ENCODE measurements at regions not wholly inside any gene's neighbourhood (a gene's known extent, or its start where the extent isn't known, plus 50 kb on each side); places are given as distances from the start of the nearest gene placed in this dataset.
"Not testable (repeated sequence)": the region's sequence is repeated elsewhere in the genome, so short reads cannot be mapped to it uniquely, and the experiment has no call there.

GRCh38 chr1:102365071-102365470 is 368.3 kb upstream of the OLFM3 start:
- DNase-seq = no peak

GRCh38 chr1:102336602-102337001 is 339.9 kb upstream of the OLFM3 start:
- DNase-seq = no peak

GRCh38 chr1:102318104-102318806 is 321.5 kb upstream of the OLFM3 start:
- no peak for DNase-seq

- no peak for DNase-seq
Measured at GRCh38 chr1:102315096-102315495, 318.4 kb upstream of the OLFM3 start.

DNA sequence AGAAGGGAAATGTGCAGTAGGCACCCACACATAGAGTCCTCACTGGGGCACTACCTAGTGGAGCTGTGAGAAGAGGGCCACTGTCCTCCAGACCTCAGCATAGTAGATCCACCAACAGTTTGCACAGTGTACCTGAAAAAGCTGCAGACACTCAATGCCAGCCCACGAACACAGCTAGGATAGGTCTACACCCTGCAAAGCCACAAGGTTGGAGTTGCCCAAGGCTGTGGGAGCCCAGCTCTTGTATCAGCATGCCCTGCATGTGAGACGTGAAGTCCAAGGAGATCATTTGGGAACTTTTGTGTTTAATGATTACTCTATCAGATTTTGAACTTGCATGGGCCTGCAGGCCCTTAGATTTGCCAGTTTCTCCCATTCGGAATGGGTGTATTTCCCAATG is 299.4 kb upstream of the OLFM3 start:
- no peak for DNase-seq

DNA sequence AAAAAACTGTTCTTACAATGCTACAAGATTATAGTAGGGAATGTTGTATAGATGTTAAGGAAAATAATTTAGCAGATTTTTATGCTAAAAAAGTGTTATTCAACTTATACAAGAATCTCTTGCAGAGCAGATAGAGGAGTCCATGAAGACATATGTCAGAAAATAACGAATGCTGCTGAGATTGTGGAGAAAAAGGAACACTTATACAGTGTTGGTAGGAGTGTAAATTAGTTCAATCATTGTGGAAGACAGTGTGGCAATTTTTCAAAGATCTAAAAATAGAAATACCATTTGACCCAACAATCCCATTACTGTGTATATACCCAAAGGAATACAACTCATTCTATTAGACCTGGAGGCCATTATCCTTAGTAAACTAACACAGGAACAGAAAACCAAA is 286.2 kb upstream of the OLFM3 start:
- no peak for DNase-seq

DNA sequence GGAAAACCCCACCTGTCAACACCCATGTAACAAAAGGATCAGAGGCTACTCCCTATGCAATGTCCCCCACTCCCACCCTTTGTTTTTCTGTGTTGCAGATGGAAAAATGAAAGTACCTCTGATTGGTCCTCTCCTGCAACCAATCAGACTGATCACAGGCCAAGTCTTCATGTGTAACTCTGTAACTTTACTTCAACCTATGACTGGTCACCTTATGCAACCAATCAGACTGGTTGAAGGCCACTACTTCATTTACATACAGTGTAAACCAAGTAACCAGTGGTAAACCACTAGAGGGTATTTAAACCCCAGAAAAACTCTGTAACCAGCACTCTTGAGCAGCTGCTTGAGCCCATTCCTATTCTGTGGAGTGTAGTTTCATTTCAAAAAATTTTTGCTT is 266.3 kb upstream of the OLFM3 start:
- no peak for DNase-seq

DNA sequence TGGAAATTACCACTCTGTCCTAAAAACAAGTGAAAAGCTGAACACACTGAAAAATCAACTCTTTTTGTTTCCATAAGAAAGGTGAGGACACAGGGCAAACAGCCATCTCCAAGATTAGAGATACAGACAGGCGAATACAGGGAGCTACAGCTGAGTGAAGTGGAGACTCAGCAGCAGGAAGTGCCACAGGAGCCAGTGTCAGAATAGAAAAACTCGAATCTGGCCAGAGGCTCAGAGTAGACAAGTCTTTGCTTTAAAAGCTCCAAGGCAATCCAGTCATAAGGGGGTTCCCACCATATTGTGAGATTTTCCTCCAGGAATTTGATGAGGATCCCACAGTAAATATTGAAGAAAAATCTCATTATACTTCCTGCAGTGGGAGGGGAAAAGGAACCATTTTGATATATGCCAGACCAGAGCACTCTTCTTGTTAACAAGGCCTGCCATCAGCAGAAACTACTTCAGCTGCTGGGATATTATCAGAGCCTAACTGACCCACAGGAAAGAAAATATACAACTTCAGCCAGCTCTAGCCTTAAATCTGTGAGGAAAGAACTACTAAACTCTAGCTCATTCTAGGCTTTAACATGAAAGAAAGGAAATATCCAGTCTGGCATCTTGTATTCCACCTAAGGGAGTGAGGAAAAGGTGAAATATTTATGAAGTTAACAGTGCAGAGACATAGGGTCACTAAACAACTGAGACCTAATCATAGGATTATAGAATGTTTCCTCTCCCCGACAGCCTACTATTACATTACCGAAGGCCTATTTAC is 256.2 kb upstream of the OLFM3 start:
- no peak for DNase-seq

DNA sequence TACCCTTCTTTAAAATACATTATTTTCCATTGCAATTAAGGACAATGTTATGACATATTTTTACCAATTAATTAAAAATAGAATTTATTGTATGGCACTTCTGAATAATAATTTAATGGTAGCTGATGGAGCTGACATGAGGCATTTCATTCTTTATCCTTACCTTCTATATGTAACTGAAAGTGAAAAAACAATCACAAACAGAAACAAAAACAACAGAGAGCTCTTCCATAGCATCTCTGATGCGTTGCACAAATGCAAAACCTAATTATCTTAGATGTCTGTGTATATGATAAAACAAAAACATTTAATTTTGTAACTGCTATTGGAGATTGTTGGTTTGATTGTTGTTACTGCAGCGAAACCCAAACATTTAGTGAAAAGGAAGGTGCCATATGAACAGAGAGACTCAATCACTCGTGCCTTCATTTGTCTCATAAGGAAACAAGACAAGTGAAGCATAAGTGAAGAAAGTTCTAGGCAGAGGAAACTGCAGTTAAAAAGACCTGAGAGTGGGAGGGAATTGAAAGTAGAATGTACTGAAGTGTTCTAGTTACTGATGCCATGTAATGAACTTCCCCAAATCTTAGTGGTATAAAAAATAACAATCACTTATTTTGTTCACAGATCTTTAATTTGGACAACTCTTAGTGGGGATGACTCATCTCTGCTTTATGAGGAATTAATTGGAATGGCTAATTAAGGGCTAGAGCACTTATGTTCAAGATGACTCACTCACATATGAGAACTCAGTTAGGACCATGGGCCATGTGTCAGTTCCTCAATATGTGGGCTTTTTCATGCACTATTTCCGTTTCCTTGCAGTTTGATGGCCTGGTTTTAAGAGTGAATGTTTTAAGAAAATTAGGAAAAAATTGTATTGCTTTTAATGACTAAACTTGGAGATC is 245.0 kb upstream of the OLFM3 start:
- no peak for DNase-seq

DNA sequence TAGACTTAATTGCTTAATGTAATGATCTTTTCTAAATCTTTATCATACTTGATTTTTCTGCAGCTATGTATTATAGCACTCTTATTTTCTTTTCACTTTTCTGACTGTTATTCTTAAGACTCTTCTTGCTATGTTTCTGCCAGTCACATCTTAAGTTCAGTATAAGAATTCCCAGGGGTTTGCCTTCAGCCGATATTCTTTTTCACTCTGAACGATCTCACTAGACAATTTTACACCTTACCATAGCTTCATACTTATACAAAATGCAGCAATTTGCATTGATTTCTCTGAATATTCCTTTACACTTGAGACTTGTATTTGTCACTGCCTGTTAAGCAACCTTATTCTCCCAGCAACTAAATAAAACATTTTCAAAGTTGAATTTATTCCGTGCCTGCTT is 242.5 kb upstream of the OLFM3 start:
- DNase-seq = no peak

DNA sequence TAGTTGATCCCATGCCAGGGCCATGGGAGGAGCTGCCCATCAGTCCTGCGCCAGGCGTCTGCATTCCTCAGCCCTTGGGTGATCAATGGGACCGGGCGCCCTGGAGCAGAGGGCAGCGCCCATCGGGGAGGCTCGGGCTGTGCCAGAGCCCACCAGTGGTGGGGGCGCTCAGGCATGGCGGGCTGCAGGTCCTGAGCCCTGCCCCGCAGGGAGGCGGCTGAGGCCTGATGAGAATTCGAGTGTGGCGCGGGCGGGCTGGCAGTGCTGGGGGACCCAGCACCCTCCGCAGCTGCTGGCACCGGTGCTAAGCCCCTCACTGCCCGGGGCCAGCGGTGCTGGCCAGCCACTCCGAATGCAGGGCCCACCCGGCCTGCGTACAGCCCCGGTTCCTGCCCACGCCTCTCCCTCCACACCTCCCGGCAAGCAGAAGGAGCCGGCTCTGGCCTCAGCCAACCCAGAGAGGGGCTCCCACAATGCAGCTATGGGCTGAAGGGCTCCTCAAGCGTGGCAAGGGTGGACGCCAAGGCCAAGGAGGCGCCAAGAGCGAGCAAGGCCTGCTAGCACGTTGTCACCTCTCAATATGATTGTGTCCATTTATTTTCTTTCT is 238.1 kb upstream of the OLFM3 start:
- no peak for DNase-seq

DNA sequence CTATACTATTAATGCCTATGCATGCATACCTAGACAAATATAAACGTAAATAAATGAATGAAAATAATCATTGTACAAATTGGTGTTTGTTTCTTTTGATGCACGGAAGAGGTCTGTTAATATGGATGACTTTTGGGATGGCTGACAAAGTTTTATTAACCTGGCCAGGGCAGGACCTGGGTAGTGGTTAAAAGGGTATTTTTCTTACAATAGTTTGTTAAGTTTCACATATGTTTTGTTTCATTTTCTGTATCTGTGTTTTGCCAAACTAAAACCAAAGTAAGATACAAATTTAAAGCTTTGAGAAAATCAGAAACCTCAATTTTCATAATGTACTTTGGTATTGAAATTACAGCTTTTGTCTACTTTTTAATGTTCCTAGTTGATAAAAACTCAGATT is 222.7 kb upstream of the OLFM3 start:
- no peak for DNase-seq

GRCh38 chr1:102210891-102211290 is 214.2 kb upstream of the OLFM3 start:
- DNase-seq = not testable (repeated sequence)

DNA sequence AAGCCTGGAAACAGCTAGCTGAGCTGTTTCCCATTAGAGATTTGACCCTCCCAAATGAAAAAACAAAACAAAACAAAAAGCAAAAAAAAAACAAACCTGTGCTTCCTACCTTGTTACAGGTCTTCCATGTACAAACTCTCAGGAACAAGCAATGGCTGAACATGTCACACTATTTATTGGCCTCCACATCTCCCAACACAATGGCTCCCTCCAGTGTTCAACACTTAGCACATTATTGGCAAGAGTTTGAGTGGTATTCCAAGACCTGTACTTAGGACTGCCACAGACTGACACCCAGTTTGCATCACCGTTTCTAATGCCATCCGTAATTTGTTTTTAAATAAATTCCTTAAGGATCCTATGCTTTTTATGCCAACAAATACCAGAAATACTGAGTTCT is 195.0 kb upstream of the OLFM3 start:
- peak; percentile 44 to 79 for DNase-seq

DNA sequence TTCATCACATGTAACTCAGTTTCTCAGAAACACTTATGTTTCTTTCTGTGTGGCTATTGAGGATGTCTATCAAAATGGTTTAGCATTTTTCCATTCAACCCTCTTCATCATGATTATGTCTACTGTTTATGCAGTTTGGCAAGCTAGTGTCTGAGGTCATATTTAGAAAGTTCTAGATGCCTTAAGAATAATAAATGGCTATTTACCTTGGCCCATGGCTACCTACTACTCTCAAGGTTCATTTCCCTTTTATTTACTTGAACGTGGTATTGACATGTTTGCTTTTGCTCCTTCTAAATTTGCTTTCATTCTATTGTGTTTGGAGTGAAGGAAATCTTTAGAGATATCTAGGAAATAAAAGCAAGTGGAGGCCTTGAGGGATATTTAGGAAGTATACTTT is 193.7 kb upstream of the OLFM3 start:
- DNase-seq = no peak

GRCh38 chr1:102186536-102186935 is 189.8 kb upstream of the OLFM3 start:
- DNase-seq = no peak

DNA sequence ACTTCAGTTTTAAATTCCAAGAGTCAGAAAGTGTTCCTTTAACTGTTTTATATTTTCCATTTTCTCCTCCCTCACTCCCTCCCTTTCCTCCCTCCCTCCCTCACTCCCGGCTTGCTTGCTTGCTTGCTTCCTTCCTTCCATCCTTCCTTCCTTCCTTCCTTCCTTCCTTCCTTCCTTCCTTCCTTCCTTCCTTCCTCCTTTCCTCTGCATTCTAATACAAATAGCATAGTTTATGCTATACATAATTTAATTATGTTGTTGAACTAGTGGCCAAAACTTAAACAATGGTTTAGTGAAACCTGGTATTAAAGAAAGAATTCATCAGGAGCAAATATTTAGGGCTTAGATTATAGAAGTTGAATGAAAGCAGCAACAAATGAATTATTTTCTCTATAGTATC is 188.5 kb upstream of the OLFM3 start:
- DNase-seq = no peak

DNA sequence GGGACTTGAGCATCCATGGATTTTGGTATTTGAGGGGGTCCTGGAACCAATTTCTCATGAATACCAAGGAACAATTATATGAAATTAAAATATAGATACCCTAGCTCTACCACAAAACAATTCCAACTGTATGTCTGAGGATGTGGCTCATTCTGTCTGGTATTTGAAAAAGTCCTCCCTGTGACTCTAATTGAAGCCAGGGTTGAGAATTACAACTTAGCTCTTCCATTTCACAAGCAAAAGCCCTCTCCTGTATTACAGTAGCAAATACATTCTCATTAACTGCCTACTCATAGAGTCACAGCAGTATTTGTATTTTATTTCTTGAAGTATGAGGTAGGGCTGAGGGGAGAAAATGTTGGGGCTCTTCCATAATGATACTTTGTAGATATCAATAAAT is 187.8 kb upstream of the OLFM3 start:
- no peak for DNase-seq

- DNase-seq = no peak
Measured at GRCh38 chr1:102183711-102184110, 187.0 kb upstream of the OLFM3 start.

DNA sequence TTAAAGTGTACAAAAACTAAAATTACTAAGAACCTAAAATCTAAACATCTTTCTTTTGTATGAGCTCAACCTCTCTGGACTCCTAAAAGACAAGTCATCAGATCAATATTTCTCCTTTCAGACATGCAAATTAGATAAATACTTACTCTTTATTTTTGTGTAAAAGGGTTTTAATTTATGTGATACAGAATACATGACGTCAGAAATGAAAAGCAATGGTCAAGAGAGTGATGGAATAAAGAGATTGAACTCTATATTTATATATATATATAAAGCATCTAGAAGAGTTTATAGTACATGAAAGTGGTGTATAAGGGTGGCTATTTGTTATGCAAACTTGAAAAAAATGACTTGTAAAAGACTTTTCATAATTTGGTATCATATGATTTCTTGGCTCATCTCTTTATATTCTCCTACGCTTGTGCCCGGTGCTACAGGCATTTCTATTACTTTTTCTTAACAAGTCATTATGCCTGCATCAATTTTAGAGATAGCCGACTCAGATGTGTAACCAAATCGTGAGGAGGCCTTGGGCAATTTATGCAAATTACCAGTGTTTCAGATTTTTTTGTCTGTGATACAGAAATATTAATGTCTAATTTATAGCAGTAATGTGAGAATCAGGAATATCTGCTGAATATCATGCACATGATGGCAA is 186.0 kb upstream of the OLFM3 start:
- DNase-seq = no peak

DNA sequence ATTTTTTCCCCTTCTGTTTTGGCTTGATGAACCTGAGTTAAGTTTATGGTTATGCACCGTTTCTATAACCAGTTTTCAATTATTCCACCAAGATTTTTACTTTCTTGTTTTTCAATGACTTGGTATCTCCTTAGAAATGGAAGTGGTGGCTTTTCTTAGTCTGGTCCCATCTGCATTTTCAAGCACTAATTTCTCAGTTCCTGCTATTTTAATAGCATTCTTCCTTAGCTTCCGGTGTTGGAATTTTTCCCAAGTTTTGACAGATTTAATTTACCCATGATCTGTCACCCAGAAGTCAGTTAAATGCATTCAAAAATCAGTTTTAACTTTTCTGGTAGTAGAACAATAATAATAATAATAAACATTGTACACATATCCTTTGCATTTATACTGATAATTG is 184.6 kb upstream of the OLFM3 start:
- no peak for DNase-seq

DNA sequence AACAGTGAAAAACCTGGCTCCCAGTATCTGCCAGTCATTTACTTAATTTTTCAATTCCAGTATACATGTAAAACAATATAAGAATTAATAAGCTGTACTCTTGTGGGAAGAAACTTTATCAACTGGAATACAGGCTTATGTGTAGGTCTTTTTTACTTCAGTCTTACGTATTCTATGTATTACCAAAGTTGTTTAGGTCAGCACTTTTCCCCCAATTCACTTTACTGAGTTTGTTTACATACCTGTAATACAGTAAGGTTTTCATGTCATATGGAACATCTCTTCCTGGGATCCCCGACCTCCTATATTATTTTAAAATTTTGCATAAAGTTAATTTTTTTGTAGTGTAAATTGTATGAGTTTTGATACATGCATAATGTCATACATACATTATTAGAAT is 181.8 kb upstream of the OLFM3 start:
- no peak for DNase-seq
